ENCODE measurements at regions not wholly inside any gene's neighbourhood (a gene's known extent, or its start where the extent isn't known, plus 50 kb on each side); places are given as distances from the start of the nearest gene placed in this dataset.
A peak's percentile ranks its signal among the peaks of the same experiment; 100 is the strongest.

- FAIRE-seq, result no peak
Measured at GRCh38 chrX:103158317-103158621, 56.6 kb upstream of the BEX4 start.

- FAIRE-seq, result peak; percentile 47
Measured at GRCh38 chrX:103157496-103158316, 57.2 kb upstream of the BEX4 start.

GRCh38 chrX:103155201-103155600 lies 59.7 kb upstream of the BEX4 start:
- no peak for FAIRE-seq

DNA sequence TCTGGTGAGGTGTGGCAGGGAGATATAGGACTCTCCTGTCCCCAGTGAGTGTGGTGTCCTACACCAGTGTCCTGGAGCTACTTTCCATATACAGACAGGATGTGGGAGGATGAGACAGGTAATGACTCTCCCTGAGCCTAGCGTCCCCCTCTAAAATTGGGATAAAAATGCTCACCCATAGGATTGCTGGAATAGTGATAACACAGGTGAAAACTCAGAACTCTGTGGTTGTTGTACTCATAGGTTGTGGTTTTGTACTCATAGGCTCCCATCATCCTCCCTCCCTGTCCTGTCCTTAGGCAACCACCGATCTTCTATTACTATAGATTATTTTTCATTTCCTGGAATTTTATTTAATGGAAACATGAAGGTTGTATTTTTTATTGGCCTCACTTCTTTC lies 60.7 kb upstream of the NXF3 start:
- FAIRE-seq, result no peak

DNA sequence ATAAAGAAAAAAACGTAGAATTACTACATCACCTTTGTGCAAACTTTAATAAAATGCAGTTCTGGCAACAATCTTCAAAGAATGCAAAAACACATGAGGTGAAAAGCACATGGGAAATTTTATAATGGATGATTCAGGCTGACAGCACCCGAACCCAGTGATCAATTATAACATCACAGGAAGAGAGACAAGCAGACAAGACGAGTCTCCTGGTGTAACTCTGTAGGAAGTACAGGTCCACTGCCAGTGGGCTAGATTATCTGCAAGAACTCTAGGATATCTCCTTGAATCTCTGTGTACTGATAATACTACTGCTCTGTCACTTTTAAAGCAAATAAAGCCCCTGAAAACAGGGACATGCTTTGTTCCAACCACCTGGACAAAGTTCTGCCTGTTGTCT lies 58.9 kb upstream of the NXF3 start:
- no peak for FAIRE-seq

- FAIRE-seq, result no peak
Measured at GRCh38 chrX:103149652-103150051, 56.7 kb upstream of the NXF3 start.

DNA sequence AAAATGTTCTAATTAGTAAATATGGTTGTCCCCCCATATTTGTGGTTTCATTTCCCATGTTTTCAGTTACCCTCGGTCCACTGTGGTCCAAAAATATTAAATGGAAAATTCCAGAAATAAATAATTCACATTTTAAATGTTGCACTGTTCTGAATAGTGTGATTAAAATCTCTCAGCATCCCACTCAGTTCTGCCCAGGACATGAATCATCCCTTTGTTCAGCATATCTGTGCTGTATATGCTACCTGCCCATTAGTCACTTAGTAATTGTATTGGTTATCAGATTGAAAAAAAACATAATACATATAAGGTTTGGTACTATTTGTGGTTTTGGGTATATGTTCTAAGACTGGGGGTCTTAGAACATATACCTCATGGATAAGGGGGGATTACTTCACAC lies 55.1 kb upstream of the NXF3 start:
- FAIRE-seq, result no peak
